Endothelial cell of umbilical vein (primary cell): ENCODE measurements at regions not wholly inside any gene's neighbourhood (a gene's known extent, or its start where the extent isn't known, plus 50 kb on each side); places are given as distances from the start of the nearest gene placed in this dataset.

Experiments
- BruUV-seq: library from RNA; stranded (reverse); fragments of 400-500 nt; replicated peaks from 2 replicates; lab custom pipeline; 2021; lab: Mats Ljungman, UMichigan
- CTCF ChIA-PET: fragments of 300-600, 350-600 bp; sonication (Branson Sonifier 250); formaldehyde crosslinking; loops from one replicate; lab custom pipeline; 2021; ENCODE audit warnings: antibody characterized with exemption, inconsistent platforms; lab: Charles Lee
- POLR2A ChIA-PET: fragments of 300-600, 350-600 bp; sonication (Branson Sonifier 250); formaldehyde crosslinking; loops from one replicate; lab custom pipeline; 2021; ENCODE audit warnings: antibody characterized with exemption, inconsistent platforms; lab: Charles Lee
- DNase-seq: peaks from one replicate; pipeline ENCODE4 v3.0.0-alpha.2; 2011; ENCODE audit warnings: low read depth, low spot score
- FAIRE-seq: peaks from 2 replicates; lab custom pipeline; 2011; peaks lifted over from hg19 to GRCh38; lab: Jason Lieb, UNC
- H2AFZ ChIP-seq: 2 replicates; pipeline ENCODE4 v1.6.0; 2012; ENCODE audit warnings: low read depth, low read length, control low read depth, inconsistent platforms
- H3K27ac ChIP-seq: 2 replicates; pipeline ENCODE4 v1.5.1; 2011; ENCODE audit warnings: low read depth, mild to moderate bottlenecking, control low read depth, low read length, moderate library complexity; ENCODE audit not compliant: insufficient read depth
- H3K27me3 ChIP-seq, 2 experiments: 2 replicates each; pipeline versions ENCODE4 v1.6.0 to v1.6.1; 2011; ENCODE audit warnings: low read length in 2 of 2, mixed read lengths in 1 of 2; ENCODE audit not compliant: control insufficient read depth in 2 of 2, insufficient read depth in 2 of 2
- H3K36me3 ChIP-seq, 2 experiments: 2 replicates in 1 of 2; 3 replicates in 1 of 2; pipeline ENCODE4 v1.5.1; 2011; ENCODE audit warnings: low read length in 2 of 2, mild to moderate bottlenecking in 1 of 2, moderate library complexity in 1 of 2; ENCODE audit not compliant: control insufficient read depth in 2 of 2, insufficient read depth in 2 of 2; ENCODE audit errors: extremely low read depth in 1 of 2
- H3K4me1 ChIP-seq: 3 replicates; pipeline ENCODE4 v1.5.1; 2011; ENCODE audit warnings: mild to moderate bottlenecking, low read length; ENCODE audit not compliant: control insufficient read depth, insufficient read depth; ENCODE audit errors: extremely low read depth
- H3K4me2 ChIP-seq: 2 replicates; pipeline ENCODE4 v1.6.1; 2011; ENCODE audit warnings: low read length, control low read depth, mixed read lengths; ENCODE audit not compliant: insufficient read depth
- H3K4me3 ChIP-seq, 3 experiments: fragments of 200-600 bp in 1 of 3; sonication (generic), shearing (Covaris generic) in 1 of 3; replicated peaks in 1 of 3; 2 replicates each; pipeline ENCODE4 v1.5.1; 2011 to 2016; ENCODE audit warnings: control low read depth in 3 of 3, low read length in 3 of 3, mild to moderate bottlenecking in 2 of 3, inconsistent platforms in 1 of 3, low read depth in 1 of 3, moderate library complexity in 1 of 3; ENCODE audit not compliant: insufficient read depth in 1 of 3
- H3K79me2 ChIP-seq: 2 replicates; pipeline ENCODE4 v1.6.0; 2012; ENCODE audit warnings: low read length, inconsistent platforms; ENCODE audit not compliant: control insufficient read depth, insufficient read depth
- H3K9ac ChIP-seq: replicated peaks from 2 replicates; pipeline ENCODE3; 2011; ENCODE audit warnings: low read length, control low read depth; ENCODE audit not compliant: insufficient read depth; ENCODE audit errors: extremely low read depth
- H3K9me1 ChIP-seq: replicated peaks from 3 replicates; pipeline ENCODE4 v1.6.0; 2011; ENCODE audit warnings: mild to moderate bottlenecking, low read length; ENCODE audit not compliant: control insufficient read depth, insufficient read depth; ENCODE audit errors: extremely low read depth
- H3K9me3 ChIP-seq: replicated peaks from 2 replicates; pipeline ENCODE4 v1.5.1; 2012; ENCODE audit warnings: low read length, inconsistent platforms; ENCODE audit not compliant: control insufficient read depth, insufficient read depth
- H4K20me1 ChIP-seq: replicated peaks from 2 replicates; pipeline ENCODE3; 2011; ENCODE audit warnings: mild to moderate bottlenecking, low read length; ENCODE audit not compliant: control insufficient read depth, insufficient read depth; ENCODE audit errors: extremely low read depth
- EZH2 ChIP-seq: IDR thresholded peaks from 2 replicates; pipeline ENCODE4 v1.6.1; 2012; ENCODE audit warnings: borderline replicate concordance, low read depth, mild to moderate bottlenecking, moderate library complexity, low read length, inconsistent platforms; ENCODE audit not compliant: severe bottlenecking
- FOS ChIP-seq: IDR thresholded peaks from 2 replicates; pipeline ENCODE4 v1.6.1; 2011; ENCODE audit warnings: mild to moderate bottlenecking, low read length, moderate library complexity, borderline replicate concordance; ENCODE audit not compliant: insufficient read depth
- GATA2 ChIP-seq: IDR thresholded peaks from 2 replicates; pipeline ENCODE4 v1.7.0; 2011; ENCODE audit warnings: low read depth, mild to moderate bottlenecking, moderate library complexity, mixed read lengths, low read length; ENCODE audit not compliant: insufficient read length, insufficient read depth
- JUN ChIP-seq: IDR thresholded peaks from 2 replicates; pipeline ENCODE4 v1.6.1; 2011; ENCODE audit warnings: borderline replicate concordance, low read depth; ENCODE audit not compliant: insufficient read length, insufficient read depth
- MAX ChIP-seq: IDR thresholded peaks from 2 replicates; pipeline ENCODE4 v1.6.1; 2011; ENCODE audit not compliant: insufficient read depth, insufficient read length
- MYC ChIP-seq: IDR thresholded peaks from one replicate; pipeline ENCODE4 v1.6.1; 2011; ENCODE audit warnings: mild to moderate bottlenecking, low read depth, low read length
- POLR2A ChIP-seq: IDR thresholded peaks from 2 replicates; pipeline ENCODE4 v1.6.1; 2012; ENCODE audit warnings: low read depth, mild to moderate bottlenecking, control low read depth, low read length
- POLR2AphosphoS5 ChIP-seq: IDR thresholded peaks from 2 replicates; pipeline ENCODE4 v1.6.1; 2012; ENCODE audit warnings: low read depth, mild to moderate bottlenecking, control low read depth, low read length, moderate library complexity; ENCODE audit not compliant: insufficient read depth
- dilution Hi-C: fragments of 300-500 bp; cut with MboI; formaldehyde crosslinking; loops from one replicate; pipeline ENCODE4 v1.15.0; 2019; ENCODE audit warnings: low sequenced_read_pairs; ENCODE audit not compliant: extremely low pct_ligation_motif_present
- intact Hi-C: fragments of 100-400 bp; cut with micrococcal nuclease; formaldehyde crosslinking; loops from one replicate; pipeline ENCODE4 v1.10.0; 2022
- TF ChIP-seq, protein P1 (sequence below), 2 donors: IDR thresholded peaks; 1 replicate in 1 of 2; 2 replicates in 1 of 2; pipeline ENCODE4 v1.5.1; 2011; ENCODE audit warnings: low read length in 2 of 2, mild to moderate bottlenecking in 2 of 2, moderate library complexity in 2 of 2, control low read depth in 1 of 2, inconsistent platforms in 1 of 2, low read depth in 1 of 2; ENCODE audit not compliant: insufficient read depth in 1 of 2; ENCODE audit errors: extremely low read depth in 1 of 2

- no peak for DNase-seq
- no TSS peak for BruUV-seq
- no peak overlapping the region for H2AFZ ChIP-seq
- no peaks in the 10 kb centered on the region for H3K9me3 ChIP-seq
- no peak for TF ChIP-seq JUN
- dilution Hi-C loops, result no loop called here
- no peaks in the 10 kb centered on the region for H4K20me1 ChIP-seq
- H3K27ac ChIP-seq, result no peak overlapping the region
- POLR2A ChIA-PET, result no interaction called here
- CTCF ChIA-PET, result no interaction called here
- no peaks in the 10 kb centered on the region for H3K27me3 ChIP-seq
- no peak overlapping the region for H3K9ac ChIP-seq
- H3K9me1 ChIP-seq, result no peaks in the 10 kb centered on the region
- H3K79me2 ChIP-seq, result no peaks in the 10 kb centered on the region
- H3K36me3 ChIP-seq, result no peaks in the 10 kb centered on the region
- no peak overlapping the region for H3K4me3 ChIP-seq
- intact Hi-C loops, result no loop called here
- H3K4me2 ChIP-seq, result no peak overlapping the region
- FAIRE-seq, result no peak
- H3K4me1 ChIP-seq, result no peaks in the 10 kb centered on the region
Observed at GRCh38 chr1:29896300-29896699, 660.0 kb downstream of the PTPRU start.

GRCh38 chr1:29895201-29895600 is 658.9 kb downstream of the PTPRU start:
- H3K27me3 ChIP-seq, result no peaks in the 10 kb centered on the region
- no TSS peak for BruUV-seq
- H3K9me1 ChIP-seq, result no peaks in the 10 kb centered on the region
- H3K79me2 ChIP-seq, result no peaks in the 10 kb centered on the region
- H3K4me2 ChIP-seq, result no peak overlapping the region
- intact Hi-C loops (no loop called here), dilution Hi-C loops (no loop called here)
- no peaks in the 10 kb centered on the region for H4K20me1 ChIP-seq
- no peak overlapping the region for H3K4me3 ChIP-seq
- no peaks in the 10 kb centered on the region for H3K4me1 ChIP-seq
- no peak overlapping the region for H2AFZ ChIP-seq
- no peak overlapping the region for H3K27ac ChIP-seq
- DNase-seq (no peak), FAIRE-seq (no peak)
- H3K9ac ChIP-seq, result no peak overlapping the region
- H3K36me3 ChIP-seq, result no peaks in the 10 kb centered on the region
- ChIA-PET POLR2A (no interaction called here), CTCF (no interaction called here)
- H3K9me3 ChIP-seq, result no peaks in the 10 kb centered on the region
- TF ChIP-seq POLR2A (no peak), POLR2AphosphoS5 (no peak), JUN (no peak), EZH2 (no peak), GATA2 (no peak), FOS (no peak), MYC (no peak), MAX (no peak)
- TF ChIP-seq, protein P1, sequence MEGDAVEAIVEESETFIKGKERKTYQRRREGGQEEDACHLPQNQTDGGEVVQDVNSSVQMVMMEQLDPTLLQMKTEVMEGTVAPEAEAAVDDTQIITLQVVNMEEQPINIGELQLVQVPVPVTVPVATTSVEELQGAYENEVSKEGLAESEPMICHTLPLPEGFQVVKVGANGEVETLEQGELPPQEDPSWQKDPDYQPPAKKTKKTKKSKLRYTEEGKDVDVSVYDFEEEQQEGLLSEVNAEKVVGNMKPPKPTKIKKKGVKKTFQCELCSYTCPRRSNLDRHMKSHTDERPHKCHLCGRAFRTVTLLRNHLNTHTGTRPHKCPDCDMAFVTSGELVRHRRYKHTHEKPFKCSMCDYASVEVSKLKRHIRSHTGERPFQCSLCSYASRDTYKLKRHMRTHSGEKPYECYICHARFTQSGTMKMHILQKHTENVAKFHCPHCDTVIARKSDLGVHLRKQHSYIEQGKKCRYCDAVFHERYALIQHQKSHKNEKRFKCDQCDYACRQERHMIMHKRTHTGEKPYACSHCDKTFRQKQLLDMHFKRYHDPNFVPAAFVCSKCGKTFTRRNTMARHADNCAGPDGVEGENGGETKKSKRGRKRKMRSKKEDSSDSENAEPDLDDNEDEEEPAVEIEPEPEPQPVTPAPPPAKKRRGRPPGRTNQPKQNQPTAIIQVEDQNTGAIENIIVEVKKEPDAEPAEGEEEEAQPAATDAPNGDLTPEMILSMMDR (IDR thresholded peaks at IDR 0.05; ENCODE audit: extremely low read depth in 1 of 2, insufficient read depth in 1 of 2, low read depth in 1 of 2, low read length in 2 of 2), result no peak
